Epithelial cell of esophagus (primary cell): ENCODE measurements at regions not wholly inside any gene's neighbourhood (a gene's known extent, or its start where the extent isn't known, plus 50 kb on each side); places are given as distances from the start of the nearest gene placed in this dataset.

Experiments used
- DNase-seq: peaks from one replicate; pipeline ENCODE4 v3.0.0; 2010; ENCODE audit warnings: low read depth
- H3K4me3 ChIP-seq: 2 replicates; pipeline ENCODE4 v1.5.1; 2011; ENCODE audit warnings: mild to moderate bottlenecking, low read length, control low read depth
- TF ChIP-seq, protein P1 (sequence below): IDR thresholded peaks from 2 replicates; pipeline ENCODE4 v1.5.1; 2011; ENCODE audit warnings: low read depth, mild to moderate bottlenecking, low read length, control low read depth, inconsistent platforms; ENCODE audit not compliant: insufficient read depth; ENCODE audit errors: missing control alignments

- no peak overlapping the region for H3K4me3 ChIP-seq
- TF ChIP-seq, protein P1, sequence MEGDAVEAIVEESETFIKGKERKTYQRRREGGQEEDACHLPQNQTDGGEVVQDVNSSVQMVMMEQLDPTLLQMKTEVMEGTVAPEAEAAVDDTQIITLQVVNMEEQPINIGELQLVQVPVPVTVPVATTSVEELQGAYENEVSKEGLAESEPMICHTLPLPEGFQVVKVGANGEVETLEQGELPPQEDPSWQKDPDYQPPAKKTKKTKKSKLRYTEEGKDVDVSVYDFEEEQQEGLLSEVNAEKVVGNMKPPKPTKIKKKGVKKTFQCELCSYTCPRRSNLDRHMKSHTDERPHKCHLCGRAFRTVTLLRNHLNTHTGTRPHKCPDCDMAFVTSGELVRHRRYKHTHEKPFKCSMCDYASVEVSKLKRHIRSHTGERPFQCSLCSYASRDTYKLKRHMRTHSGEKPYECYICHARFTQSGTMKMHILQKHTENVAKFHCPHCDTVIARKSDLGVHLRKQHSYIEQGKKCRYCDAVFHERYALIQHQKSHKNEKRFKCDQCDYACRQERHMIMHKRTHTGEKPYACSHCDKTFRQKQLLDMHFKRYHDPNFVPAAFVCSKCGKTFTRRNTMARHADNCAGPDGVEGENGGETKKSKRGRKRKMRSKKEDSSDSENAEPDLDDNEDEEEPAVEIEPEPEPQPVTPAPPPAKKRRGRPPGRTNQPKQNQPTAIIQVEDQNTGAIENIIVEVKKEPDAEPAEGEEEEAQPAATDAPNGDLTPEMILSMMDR = no peak
- DNase-seq = no peak
Measured at GRCh38 chr4:120355881-120356280, 289.2 kb upstream of the MAD2L1 start.

- H3K4me3 ChIP-seq = no peak overlapping the region
- DNase-seq = no peak
- TF ChIP-seq, protein P1 = no peak
Measured at GRCh38 chr4:120354381-120354780, 287.7 kb upstream of the MAD2L1 start.

GRCh38 chr4:120353235-120353634 lies 286.6 kb upstream of the MAD2L1 start:
- H3K4me3 ChIP-seq = no peak overlapping the region
- no peak for DNase-seq
- TF ChIP-seq, protein P1 = no peak

DNA sequence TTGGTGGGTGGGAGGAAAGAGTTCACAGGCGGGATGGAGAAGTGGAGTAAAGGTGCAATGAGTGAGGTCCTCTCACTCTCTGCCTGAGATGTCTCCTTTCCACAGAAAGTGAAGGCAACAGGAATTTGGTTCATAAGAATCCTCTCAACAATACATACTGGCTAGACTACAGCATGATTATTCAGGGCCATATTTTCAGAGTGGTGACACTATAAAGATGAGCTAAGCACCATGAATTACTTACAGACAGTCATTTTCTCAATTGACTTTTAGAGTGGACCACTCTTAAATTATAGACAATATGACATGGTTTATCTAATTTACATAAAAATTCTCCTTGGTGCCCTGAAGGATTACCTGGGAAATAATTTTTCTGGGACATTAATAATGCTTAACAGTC lies 286.1 kb upstream of the MAD2L1 start:
- DNase-seq = no peak
- no peak overlapping the region for H3K4me3 ChIP-seq
- TF ChIP-seq, protein P1 = no peak

DNA sequence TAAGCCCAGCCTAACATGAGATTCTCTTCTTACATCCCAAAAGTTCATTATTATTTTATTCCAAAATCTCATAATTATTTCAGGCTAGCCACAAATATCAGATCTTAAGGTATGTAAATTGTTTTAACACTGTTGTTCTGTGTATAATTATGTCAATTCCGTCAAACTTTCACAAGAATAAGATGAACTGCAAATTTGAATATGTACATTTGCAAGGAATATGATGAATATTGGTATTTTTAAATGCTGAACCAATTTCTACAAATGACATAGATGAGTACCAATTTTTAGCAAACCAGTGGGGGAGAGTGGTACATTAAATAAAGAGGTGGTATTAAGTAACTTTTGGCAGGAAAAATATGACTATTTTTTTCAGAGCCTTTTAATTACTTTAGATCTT lies 282.3 kb upstream of the MAD2L1 start:
- TF ChIP-seq, protein P1 = no peak
- H3K4me3 ChIP-seq = no peak overlapping the region
- DNase-seq = no peak

DNA sequence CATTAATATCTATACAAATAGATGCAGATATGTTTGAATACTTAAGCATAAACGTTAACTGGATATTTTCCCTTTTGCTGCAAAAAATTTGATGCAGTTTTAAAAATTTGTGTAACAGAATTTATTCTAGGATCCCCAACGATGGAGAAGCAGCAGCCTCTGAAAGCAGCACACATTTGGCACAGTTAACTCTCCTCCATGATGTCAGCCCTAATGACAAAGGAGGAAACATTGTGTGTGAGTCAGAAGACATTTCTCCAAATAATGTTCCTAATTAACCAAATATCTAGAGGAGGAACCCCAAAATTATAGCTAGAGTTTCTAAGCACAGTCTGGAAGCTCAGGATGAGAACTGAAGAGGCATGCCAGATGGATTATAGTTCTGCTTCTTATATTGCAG lies 281.9 kb upstream of the MAD2L1 start:
- TF ChIP-seq, protein P1 = no peak
- no peak overlapping the region for H3K4me3 ChIP-seq
- DNase-seq = no peak

DNA sequence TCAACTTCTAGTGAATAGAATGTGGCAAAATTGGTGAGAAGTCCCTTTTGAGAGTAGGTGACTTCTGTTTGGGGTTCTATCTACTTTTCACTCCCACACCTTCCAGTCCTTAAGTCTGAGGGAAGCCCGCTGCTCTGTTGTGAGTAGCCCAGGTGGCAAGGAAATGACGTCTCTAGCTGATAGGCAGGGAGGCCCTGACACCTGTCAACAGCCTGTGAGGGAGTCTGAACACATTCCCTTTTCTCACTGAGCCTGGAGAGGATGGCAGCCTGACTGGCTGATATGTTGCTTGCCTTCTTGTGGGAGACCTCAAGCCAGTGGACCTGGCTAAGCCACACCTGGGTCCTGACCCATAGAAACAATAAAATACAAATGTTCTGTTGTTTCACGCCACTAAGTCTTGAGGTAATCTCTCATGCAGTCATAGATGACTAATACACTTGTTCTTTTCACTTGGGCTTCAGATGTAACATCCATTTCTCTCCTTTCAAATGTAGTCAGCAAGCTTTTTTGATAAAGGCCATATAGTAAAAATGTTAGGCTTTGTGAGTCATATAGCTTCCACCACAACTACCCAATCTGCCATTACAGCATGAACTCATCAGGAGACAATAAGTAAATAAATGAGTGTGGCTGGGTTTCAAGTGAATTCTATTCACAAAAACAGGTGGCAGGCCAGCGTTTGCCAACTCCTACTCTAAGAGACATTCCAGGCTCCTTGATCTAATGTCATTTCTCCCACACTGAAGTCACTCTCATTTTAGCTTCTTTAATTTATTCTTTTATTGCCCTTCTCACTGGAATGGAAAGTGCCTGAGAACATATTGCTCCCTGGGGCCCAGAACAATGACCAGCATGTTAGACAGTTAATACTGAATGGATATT lies 265.1 kb upstream of the MAD2L1 start:
- DNase-seq = peak; percentile 4
- TF ChIP-seq, protein P1 = no peak
- H3K4me3 ChIP-seq = no peak overlapping the region
